ENCODE measurements at regions not wholly inside any gene's neighbourhood (a gene's known extent, or its start where the extent isn't known, plus 50 kb on each side); places are given as distances from the start of the nearest gene placed in this dataset.

DNA sequence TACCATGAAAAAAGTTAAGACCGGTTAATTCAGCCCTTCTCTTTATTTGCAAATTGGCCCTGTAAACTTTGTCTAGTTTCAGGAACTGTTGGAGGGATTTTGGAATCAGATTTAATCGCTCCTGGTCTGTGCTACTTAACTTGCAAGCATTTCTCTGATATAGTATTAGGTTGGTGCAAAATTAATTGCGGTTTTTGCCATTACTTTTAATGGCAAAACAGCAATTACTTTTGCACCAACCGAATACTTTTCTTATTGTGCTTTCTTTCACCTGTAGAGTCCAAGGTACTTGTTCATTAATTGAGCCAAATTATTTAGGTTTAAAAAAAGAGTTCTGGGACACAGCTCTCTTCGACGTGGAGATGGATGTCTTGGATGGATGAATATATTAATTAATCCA lies 92.8 kb upstream of the HNRNPU start:
- intact Hi-C loops (cut with micrococcal nuclease) = no loop called here
- DNase-seq (ENCODE audit: unreplicated experiment) = no peak
- ChIA-PET POLR2A (interaction anchor here (0.6 to 1.4 kb wide), 3 partner anchors 12 to 1049 kb away, joined by 3 to 7 read pairs (median 5); a partner anchor contains a TSS), CTCF (no interaction called here)
- no peaks in the 10 kb centered on the region for H3K4me1 Mint-ChIP-seq (ENCODE audit: insufficient read depth, unreplicated experiment)
- H3K4me3 Mint-ChIP-seq (ENCODE audit: unreplicated experiment) = no peak overlapping the region
- H3K9me3 Mint-ChIP-seq (ENCODE audit: unreplicated experiment) = no peaks in the 10 kb centered on the region
- H3K36me3 Mint-ChIP-seq (ENCODE audit: insufficient read depth, unreplicated experiment) = no peaks in the 10 kb centered on the region
- TF ChIP-seq, protein P1, sequence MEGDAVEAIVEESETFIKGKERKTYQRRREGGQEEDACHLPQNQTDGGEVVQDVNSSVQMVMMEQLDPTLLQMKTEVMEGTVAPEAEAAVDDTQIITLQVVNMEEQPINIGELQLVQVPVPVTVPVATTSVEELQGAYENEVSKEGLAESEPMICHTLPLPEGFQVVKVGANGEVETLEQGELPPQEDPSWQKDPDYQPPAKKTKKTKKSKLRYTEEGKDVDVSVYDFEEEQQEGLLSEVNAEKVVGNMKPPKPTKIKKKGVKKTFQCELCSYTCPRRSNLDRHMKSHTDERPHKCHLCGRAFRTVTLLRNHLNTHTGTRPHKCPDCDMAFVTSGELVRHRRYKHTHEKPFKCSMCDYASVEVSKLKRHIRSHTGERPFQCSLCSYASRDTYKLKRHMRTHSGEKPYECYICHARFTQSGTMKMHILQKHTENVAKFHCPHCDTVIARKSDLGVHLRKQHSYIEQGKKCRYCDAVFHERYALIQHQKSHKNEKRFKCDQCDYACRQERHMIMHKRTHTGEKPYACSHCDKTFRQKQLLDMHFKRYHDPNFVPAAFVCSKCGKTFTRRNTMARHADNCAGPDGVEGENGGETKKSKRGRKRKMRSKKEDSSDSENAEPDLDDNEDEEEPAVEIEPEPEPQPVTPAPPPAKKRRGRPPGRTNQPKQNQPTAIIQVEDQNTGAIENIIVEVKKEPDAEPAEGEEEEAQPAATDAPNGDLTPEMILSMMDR (IDR thresholded peaks at IDR 0.05; ENCODE audit: unreplicated experiment) = no peak
- H3K27ac Mint-ChIP-seq (ENCODE audit: low read depth, unreplicated experiment) = no peak overlapping the region
- H3K27me3 Mint-ChIP-seq (ENCODE audit: insufficient read depth, unreplicated experiment) = no peaks in the 10 kb centered on the region
- BruUV-seq (replicated peaks) = no TSS peak

DNA sequence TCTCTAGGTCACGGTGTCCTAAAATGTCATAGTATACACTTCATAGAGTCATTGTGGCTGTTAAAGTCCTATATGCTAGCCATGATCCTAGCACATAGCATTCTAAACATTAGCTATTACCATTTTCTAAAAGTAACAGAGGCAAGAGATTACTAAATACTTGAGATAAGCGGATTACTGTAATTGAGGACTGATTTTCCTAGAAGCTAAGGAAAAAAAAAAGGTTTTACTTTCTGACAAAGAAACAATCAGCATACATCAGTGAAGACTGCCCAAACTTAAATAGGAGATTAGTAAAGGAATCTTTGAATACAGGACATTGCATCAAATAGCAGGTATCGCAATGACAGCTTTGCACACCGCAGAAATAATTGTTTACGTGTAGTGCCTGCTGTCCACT lies 91.3 kb upstream of the HNRNPU start:
- H3K27me3 Mint-ChIP-seq (ENCODE audit: insufficient read depth, unreplicated experiment) = no peaks in the 10 kb centered on the region
- no peaks in the 10 kb centered on the region for H3K36me3 Mint-ChIP-seq (ENCODE audit: insufficient read depth, unreplicated experiment)
- no peak overlapping the region for H3K4me3 Mint-ChIP-seq (ENCODE audit: unreplicated experiment)
- no peak for DNase-seq (ENCODE audit: unreplicated experiment)
- no peaks in the 10 kb centered on the region for H3K4me1 Mint-ChIP-seq (ENCODE audit: insufficient read depth, unreplicated experiment)
- intact Hi-C loops (cut with micrococcal nuclease) = no loop called here
- POLR2A ChIA-PET = interaction anchor here (0.7 to 5.1 kb wide), 4 partner anchors 8 to 622 kb away, joined by 3 to 50 read pairs (median 6); a partner anchor contains a TSS
- no peak overlapping the region for H3K27ac Mint-ChIP-seq (ENCODE audit: low read depth, unreplicated experiment)
- BruUV-seq (replicated peaks) = no TSS peak
- TF ChIP-seq, protein P1 (IDR thresholded peaks at IDR 0.05; ENCODE audit: unreplicated experiment) = no peak
- H3K9me3 Mint-ChIP-seq (ENCODE audit: unreplicated experiment) = no peaks in the 10 kb centered on the region
- CTCF ChIA-PET = interaction anchor here (0.6 to 1.6 kb wide), 5 partner anchors 13 to 147 kb away, joined by 3 to 6 read pairs (median 4); no protein-coding TSS in a partner anchor

DNA sequence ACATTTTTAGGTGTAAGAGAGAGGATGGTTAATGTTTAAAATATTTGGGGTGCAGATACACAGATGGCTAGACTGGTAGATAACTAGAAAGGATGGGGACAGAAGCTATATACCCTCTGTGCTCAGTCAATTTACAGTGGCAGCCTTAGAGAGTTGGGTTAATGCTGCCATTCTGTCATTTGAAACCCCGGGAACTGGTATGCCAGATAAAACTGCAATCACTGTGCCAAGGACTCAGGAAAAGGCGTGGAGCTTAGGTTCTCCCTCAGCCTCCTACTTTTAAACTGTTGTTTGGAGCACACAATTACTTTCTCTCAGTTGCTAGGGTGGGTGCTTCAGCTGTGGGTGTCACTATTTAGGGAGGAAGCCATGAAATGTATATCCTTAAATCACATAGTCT lies 90.0 kb upstream of the HNRNPU start:
- no peaks in the 10 kb centered on the region for H3K4me1 Mint-ChIP-seq (ENCODE audit: insufficient read depth, unreplicated experiment)
- POLR2A ChIA-PET = interaction anchor here (0.6 to 5.1 kb wide), 3 partner anchors 9 to 120 kb away, joined by 3 to 50 read pairs (median 4); a partner anchor contains a TSS
- no peaks in the 10 kb centered on the region for H3K27me3 Mint-ChIP-seq (ENCODE audit: insufficient read depth, unreplicated experiment)
- no peak for DNase-seq (ENCODE audit: unreplicated experiment)
- no peak overlapping the region for H3K4me3 Mint-ChIP-seq (ENCODE audit: unreplicated experiment)
- no peak overlapping the region for H3K27ac Mint-ChIP-seq (ENCODE audit: low read depth, unreplicated experiment)
- no peaks in the 10 kb centered on the region for H3K9me3 Mint-ChIP-seq (ENCODE audit: unreplicated experiment)
- no TSS peak for BruUV-seq (replicated peaks)
- CTCF ChIA-PET = interaction anchor here (0.6 to 1.6 kb wide), 4 partner anchors 9 to 90 kb away, joined by 3 to 6 read pairs (median 5); no protein-coding TSS in a partner anchor
- intact Hi-C loops (cut with micrococcal nuclease) = no loop called here
- TF ChIP-seq, protein P1 (IDR thresholded peaks at IDR 0.05; ENCODE audit: unreplicated experiment) = no peak
- H3K36me3 Mint-ChIP-seq (ENCODE audit: insufficient read depth, unreplicated experiment) = no peaks in the 10 kb centered on the region

DNA sequence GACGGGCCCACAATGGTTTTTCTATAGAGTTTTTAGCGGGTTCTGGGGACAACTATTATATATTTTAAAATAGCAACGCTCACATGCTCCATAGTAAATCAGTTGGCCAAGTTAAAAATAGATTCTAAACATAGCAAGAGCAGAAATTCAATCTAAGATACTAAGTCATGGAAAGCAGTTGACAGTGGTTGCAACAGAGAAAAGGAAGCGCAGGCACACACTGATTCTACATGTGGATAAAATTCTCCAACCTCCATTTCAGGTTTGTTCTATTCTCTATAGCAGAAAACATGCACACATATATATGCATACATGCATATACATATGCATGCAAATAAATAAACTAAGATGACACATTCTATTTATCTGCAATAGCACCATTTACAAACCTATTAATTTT lies 89.6 kb upstream of the HNRNPU start:
- TF ChIP-seq, protein P1 (IDR thresholded peaks at IDR 0.05; ENCODE audit: unreplicated experiment) = no peak
- CTCF ChIA-PET = interaction anchor here (0.6 to 1.7 kb wide), 7 partner anchors 15 to 89 kb away, joined by 3 to 7 read pairs (median 3); no protein-coding TSS in a partner anchor
- no peaks in the 10 kb centered on the region for H3K36me3 Mint-ChIP-seq (ENCODE audit: insufficient read depth, unreplicated experiment)
- no TSS peak for BruUV-seq (replicated peaks)
- no peaks in the 10 kb centered on the region for H3K27me3 Mint-ChIP-seq (ENCODE audit: insufficient read depth, unreplicated experiment)
- no peaks in the 10 kb centered on the region for H3K9me3 Mint-ChIP-seq (ENCODE audit: unreplicated experiment)
- DNase-seq (ENCODE audit: unreplicated experiment) = no peak
- no peak overlapping the region for H3K27ac Mint-ChIP-seq (ENCODE audit: low read depth, unreplicated experiment)
- intact Hi-C loops (cut with micrococcal nuclease) = no loop called here
- H3K4me1 Mint-ChIP-seq (ENCODE audit: insufficient read depth, unreplicated experiment) = no peaks in the 10 kb centered on the region
- no peak overlapping the region for H3K4me3 Mint-ChIP-seq (ENCODE audit: unreplicated experiment)
- POLR2A ChIA-PET = interaction anchor here (1.4 to 5.1 kb wide), 3 partner anchors 15 to 89 kb away, joined by 3 to 50 read pairs (median 4); a partner anchor contains a TSS

Data from MCF 10A (cell line).